ENCODE measurements at regions not wholly inside any gene's neighbourhood (a gene's known extent, or its start where the extent isn't known, plus 50 kb on each side); places are given as distances from the start of the nearest gene placed in this dataset.

- TF ChIP-seq FOXK2 (IDR thresholded peaks at IDR 0.05) (no peak), ARNT (IDR thresholded peaks at IDR 0.05) (no peak), FOXA1 (IDR thresholded peaks at IDR 0.05) (no peak), L3MBTL2 (conservative IDR thresholded peaks at IDR 0.05) (no peak), PKNOX1 (IDR thresholded peaks at IDR 0.05) (no peak), SUZ12 (IDR thresholded peaks at IDR 0.05) (no peak), ELF4 (IDR thresholded peaks at IDR 0.05) (no peak), FOXM1 (IDR thresholded peaks at IDR 0.05; ENCODE audit: borderline replicate concordance) (no peak), HDGF (IDR thresholded peaks at IDR 0.05; ENCODE audit: borderline replicate concordance) (no peak), TARDBP (IDR thresholded peaks at IDR 0.05) (no peak), NFRKB (IDR thresholded peaks at IDR 0.05) (no peak), LEF1 (IDR thresholded peaks at IDR 0.05; ENCODE audit: borderline replicate concordance) (no peak), SP1 (IDR thresholded peaks at IDR 0.05) (no peak), BHLHE40 (IDR thresholded peaks at IDR 0.05; ENCODE audit: borderline replicate concordance) (no peak)
- ChIA-PET CTCF (interaction anchor here (0.6 to 1.6 kb wide), 7 partner anchors 8 to 866 kb away, joined by 3 to 5 read pairs (median 3); no protein-coding TSS in a partner anchor), POLR2A (no interaction called here)
- DNase-seq (ENCODE audit: extremely low spot score) = peak; percentile 79
Measured at GRCh38 chr6:18990059-18990978, 603.2 kb downstream of the RNF144B start.

- ChIA-PET CTCF (interaction anchor here (0.7 to 1.6 kb wide), 3 partner anchors 8 to 108 kb away, joined by 3 to 9 read pairs (median 3); no protein-coding TSS in a partner anchor), POLR2A (no interaction called here)
- TF ChIP-seq SP1 (IDR thresholded peaks at IDR 0.05) (no peak), HDGF (IDR thresholded peaks at IDR 0.05; ENCODE audit: borderline replicate concordance) (no peak), ELF4 (IDR thresholded peaks at IDR 0.05) (no peak), BHLHE40 (IDR thresholded peaks at IDR 0.05; ENCODE audit: borderline replicate concordance) (no peak), ZNF384 (IDR thresholded peaks at IDR 0.05) (no peak), FOXA1 (IDR thresholded peaks at IDR 0.05) (no peak), PKNOX1 (IDR thresholded peaks at IDR 0.05) (no peak), SUZ12 (IDR thresholded peaks at IDR 0.05) (no peak), ARNT (IDR thresholded peaks at IDR 0.05) (no peak), FOXK2 (IDR thresholded peaks at IDR 0.05) (no peak)
- DNase-seq (ENCODE audit: extremely low spot score) = peak; percentile 50
Measured at GRCh38 chr6:18997375-18997826, 610.3 kb downstream of the RNF144B start.

GRCh38 chr6:19002976-19003560 is 615.9 kb downstream of the RNF144B start:
- TF ChIP-seq FOXA1 (IDR thresholded peaks at IDR 0.05) (no peak), CTBP1 (IDR thresholded peaks at IDR 0.05; ENCODE audit: borderline replicate concordance) (no peak), SP1 (IDR thresholded peaks at IDR 0.05) (no peak), FOXM1 (IDR thresholded peaks at IDR 0.05; ENCODE audit: borderline replicate concordance) (no peak), LEF1 (IDR thresholded peaks at IDR 0.05; ENCODE audit: borderline replicate concordance) (no peak), ZNF384 (IDR thresholded peaks at IDR 0.05) (no peak), ELF4 (IDR thresholded peaks at IDR 0.05) (no peak), PKNOX1 (IDR thresholded peaks at IDR 0.05) (no peak), SUZ12 (IDR thresholded peaks at IDR 0.05) (no peak), NFRKB (IDR thresholded peaks at IDR 0.05) (no peak), HDGF (IDR thresholded peaks at IDR 0.05; ENCODE audit: borderline replicate concordance) (no peak), L3MBTL2 (conservative IDR thresholded peaks at IDR 0.05) (no peak), BHLHE40 (IDR thresholded peaks at IDR 0.05; ENCODE audit: borderline replicate concordance) (no peak)
- DNase-seq (ENCODE audit: extremely low spot score) = no peak
- CTCF ChIA-PET = interaction anchor here (0.8 kb wide), 1 partner anchor 12 kb away, joined by 3 read pairs; no protein-coding TSS in a partner anchor
- POLR2A ChIA-PET = no interaction called here

GRCh38 chr6:19004176-19004575 is 617.0 kb downstream of the RNF144B start:
- CTCF ChIA-PET = interaction anchor here (0.6 kb wide), 1 partner anchor 20 kb away, joined by 3 read pairs; no protein-coding TSS in a partner anchor

GRCh38 chr6:19009769-19010168 is 622.6 kb downstream of the RNF144B start:
- CTCF ChIA-PET = no interaction called here
- TF ChIP-seq SP1 (IDR thresholded peaks at IDR 0.05) = no peak
- no peak for TF ChIP-seq FOXA1 (IDR thresholded peaks at IDR 0.05)
- no peak for TF ChIP-seq ELF4 (IDR thresholded peaks at IDR 0.05)
- TF ChIP-seq CTBP1 (IDR thresholded peaks at IDR 0.05; ENCODE audit: borderline replicate concordance) = no peak
- no peak for TF ChIP-seq ARNT (IDR thresholded peaks at IDR 0.05)
- no peak for DNase-seq (ENCODE audit: extremely low spot score)
- POLR2A ChIA-PET = no interaction called here

More at GRCh38 chr6:19004176-19004575, 617.0 kb downstream of the RNF144B start:
- TF ChIP-seq L3MBTL2 (conservative IDR thresholded peaks at IDR 0.05) (no peak), HDGF (IDR thresholded peaks at IDR 0.05; ENCODE audit: borderline replicate concordance) (no peak), SUZ12 (IDR thresholded peaks at IDR 0.05) (no peak), SP1 (IDR thresholded peaks at IDR 0.05) (no peak), ARNT (IDR thresholded peaks at IDR 0.05) (no peak), CTBP1 (IDR thresholded peaks at IDR 0.05; ENCODE audit: borderline replicate concordance) (no peak)
- DNase-seq (ENCODE audit: extremely low spot score) = no peak
- POLR2A ChIA-PET = no interaction called here

All from HEK293T (cell line).